ENCODE measurements at regions not wholly inside any gene's neighbourhood (a gene's known extent, or its start where the extent isn't known, plus 50 kb on each side); places are given as distances from the start of the nearest gene placed in this dataset.

DNA sequence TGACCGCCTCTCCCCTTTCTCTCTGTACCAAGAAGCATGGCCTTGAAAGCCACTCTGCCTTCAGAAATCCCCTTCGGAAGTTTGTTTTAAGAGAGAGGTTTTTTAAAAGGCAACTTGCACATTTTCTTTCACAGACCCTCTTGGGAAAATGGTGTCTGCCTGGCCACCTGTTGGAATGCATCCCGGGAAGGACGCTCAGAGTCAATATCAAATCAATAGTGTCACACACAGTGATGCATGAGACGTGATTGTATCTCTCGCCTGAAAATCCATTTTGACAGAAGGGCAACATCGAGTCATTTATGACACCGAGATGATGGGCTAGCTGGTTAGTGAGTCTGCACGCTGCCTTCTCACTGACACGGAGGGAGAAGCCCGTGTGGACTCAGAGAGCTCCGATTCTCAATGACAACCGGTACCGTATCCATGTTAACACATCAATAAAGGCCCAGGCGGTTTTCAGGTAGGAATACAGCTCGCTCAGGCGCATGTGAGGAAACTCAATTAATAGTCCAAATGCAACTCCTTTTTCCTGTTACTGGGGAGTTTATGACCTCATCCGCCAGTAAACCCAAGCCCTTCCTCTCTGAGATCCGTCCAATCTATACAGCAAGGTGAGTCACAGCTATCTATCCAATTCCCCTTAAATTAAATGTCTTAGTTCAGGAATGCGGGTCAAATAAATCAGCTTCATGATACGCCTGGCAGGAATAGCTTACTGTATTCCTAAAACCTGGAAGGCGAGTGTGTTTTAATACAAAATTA lies 621.5 kb upstream of the MKI67 start:
- Histone ChIP-seq H3K27ac (ENCODE audit: low read depth in 1 of 2, low read length in 2 of 2) (no peak overlapping the region), H3K9me3 (ENCODE audit: control insufficient read depth in 4 of 4, low read length in 3 of 4) (peaks cover 0 to 3% (median 1%) of the 10 kb centered on the region in 4 donors), H3K9ac (ENCODE audit: low read depth in 1 of 2, low read length in 2 of 2) (no peak overlapping the region), H3K27me3 (ENCODE audit: control insufficient read depth in 4 of 4, insufficient read depth in 4 of 4, low read length in 3 of 4) (no peaks in the 10 kb centered on the region), H3K4me3 (ENCODE audit: low read depth in 1 of 3, low read length in 3 of 3) (no peak overlapping the region), H3K36me3 (ENCODE audit: control insufficient read depth in 4 of 4, insufficient read depth in 3 of 4, low read depth in 1 of 4, low read length in 3 of 4) (no peaks in the 10 kb centered on the region), H3K4me1 (ENCODE audit: control insufficient read depth in 4 of 4, insufficient read depth in 4 of 4, low read length in 3 of 4) (no peaks in the 10 kb centered on the region)
- no peak for TF ChIP-seq HNF4G (IDR thresholded peaks at IDR 0.05)
- no peak for TF ChIP-seq HNF4A (conservative IDR thresholded peaks at IDR 0.05)
- no peak for TF ChIP-seq RXRA (IDR thresholded peaks at IDR 0.05)
- TF ChIP-seq, protein P1, sequence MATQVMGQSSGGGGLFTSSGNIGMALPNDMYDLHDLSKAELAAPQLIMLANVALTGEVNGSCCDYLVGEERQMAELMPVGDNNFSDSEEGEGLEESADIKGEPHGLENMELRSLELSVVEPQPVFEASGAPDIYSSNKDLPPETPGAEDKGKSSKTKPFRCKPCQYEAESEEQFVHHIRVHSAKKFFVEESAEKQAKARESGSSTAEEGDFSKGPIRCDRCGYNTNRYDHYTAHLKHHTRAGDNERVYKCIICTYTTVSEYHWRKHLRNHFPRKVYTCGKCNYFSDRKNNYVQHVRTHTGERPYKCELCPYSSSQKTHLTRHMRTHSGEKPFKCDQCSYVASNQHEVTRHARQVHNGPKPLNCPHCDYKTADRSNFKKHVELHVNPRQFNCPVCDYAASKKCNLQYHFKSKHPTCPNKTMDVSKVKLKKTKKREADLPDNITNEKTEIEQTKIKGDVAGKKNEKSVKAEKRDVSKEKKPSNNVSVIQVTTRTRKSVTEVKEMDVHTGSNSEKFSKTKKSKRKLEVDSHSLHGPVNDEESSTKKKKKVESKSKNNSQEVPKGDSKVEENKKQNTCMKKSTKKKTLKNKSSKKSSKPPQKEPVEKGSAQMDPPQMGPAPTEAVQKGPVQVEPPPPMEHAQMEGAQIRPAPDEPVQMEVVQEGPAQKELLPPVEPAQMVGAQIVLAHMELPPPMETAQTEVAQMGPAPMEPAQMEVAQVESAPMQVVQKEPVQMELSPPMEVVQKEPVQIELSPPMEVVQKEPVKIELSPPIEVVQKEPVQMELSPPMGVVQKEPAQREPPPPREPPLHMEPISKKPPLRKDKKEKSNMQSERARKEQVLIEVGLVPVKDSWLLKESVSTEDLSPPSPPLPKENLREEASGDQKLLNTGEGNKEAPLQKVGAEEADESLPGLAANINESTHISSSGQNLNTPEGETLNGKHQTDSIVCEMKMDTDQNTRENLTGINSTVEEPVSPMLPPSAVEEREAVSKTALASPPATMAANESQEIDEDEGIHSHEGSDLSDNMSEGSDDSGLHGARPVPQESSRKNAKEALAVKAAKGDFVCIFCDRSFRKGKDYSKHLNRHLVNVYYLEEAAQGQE (IDR thresholded peaks at IDR 0.05): no peak
- no peak for TF ChIP-seq NR2F2 (IDR thresholded peaks at IDR 0.05)
- TF ChIP-seq, protein P2, sequence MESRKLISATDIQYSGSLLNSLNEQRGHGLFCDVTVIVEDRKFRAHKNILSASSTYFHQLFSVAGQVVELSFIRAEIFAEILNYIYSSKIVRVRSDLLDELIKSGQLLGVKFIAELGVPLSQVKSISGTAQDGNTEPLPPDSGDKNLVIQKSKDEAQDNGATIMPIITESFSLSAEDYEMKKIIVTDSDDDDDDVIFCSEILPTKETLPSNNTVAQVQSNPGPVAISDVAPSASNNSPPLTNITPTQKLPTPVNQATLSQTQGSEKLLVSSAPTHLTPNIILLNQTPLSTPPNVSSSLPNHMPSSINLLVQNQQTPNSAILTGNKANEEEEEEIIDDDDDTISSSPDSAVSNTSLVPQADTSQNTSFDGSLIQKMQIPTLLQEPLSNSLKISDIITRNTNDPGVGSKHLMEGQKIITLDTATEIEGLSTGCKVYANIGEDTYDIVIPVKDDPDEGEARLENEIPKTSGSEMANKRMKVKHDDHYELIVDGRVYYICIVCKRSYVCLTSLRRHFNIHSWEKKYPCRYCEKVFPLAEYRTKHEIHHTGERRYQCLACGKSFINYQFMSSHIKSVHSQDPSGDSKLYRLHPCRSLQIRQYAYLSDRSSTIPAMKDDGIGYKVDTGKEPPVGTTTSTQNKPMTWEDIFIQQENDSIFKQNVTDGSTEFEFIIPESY (IDR thresholded peaks at IDR 0.05): no peak
- TF ChIP-seq RAD21 (IDR thresholded peaks at IDR 0.05): no peak
- TF ChIP-seq, protein P3, sequence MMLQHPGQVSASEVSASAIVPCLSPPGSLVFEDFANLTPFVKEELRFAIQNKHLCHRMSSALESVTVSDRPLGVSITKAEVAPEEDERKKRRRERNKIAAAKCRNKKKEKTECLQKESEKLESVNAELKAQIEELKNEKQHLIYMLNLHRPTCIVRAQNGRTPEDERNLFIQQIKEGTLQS (IDR thresholded peaks at IDR 0.05): no peak
- TF ChIP-seq SP1 (IDR thresholded peaks at IDR 0.05): no peak
- DNase-seq (ENCODE audit: low spot score): no peak
- WGBS: 80% methylated on average over 22 of the region's 22 CpGs

DNA sequence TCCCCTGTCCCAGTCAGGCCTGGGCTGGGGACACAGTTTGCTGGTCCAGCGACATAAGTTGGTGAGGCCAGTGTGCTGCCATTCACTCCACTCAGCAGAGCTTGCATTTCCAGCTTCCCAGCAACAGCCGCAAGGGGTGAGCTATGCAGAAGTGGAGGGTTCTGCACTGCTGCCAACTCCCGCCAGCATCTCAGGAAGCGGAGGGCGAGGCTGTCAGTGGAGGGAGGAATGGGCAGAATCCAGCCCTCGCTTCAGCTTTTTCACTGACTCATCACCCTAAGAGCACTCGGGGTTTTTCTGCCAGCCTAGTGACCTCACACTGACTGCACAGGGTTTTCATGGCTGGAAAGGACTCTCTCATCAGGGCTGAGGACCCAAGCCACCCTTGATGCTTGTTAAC lies 625.1 kb upstream of the MKI67 start:
- Histone ChIP-seq H3K9ac (ENCODE audit: low read depth in 1 of 2, low read length in 2 of 2) (no peak overlapping the region), H3K27ac (ENCODE audit: low read depth in 1 of 2, low read length in 2 of 2) (no peak overlapping the region), H3K4me3 (ENCODE audit: low read depth in 1 of 3, low read length in 3 of 3) (no peak overlapping the region), H3K27me3 (ENCODE audit: control insufficient read depth in 4 of 4, insufficient read depth in 4 of 4, low read length in 3 of 4) (no peaks in the 10 kb centered on the region), H3K4me1 (ENCODE audit: control insufficient read depth in 4 of 4, insufficient read depth in 4 of 4, low read length in 3 of 4) (no peaks in the 10 kb centered on the region), H3K9me3 (ENCODE audit: control insufficient read depth in 4 of 4, low read length in 3 of 4) (peaks cover 0 to 3% (median 1%) of the 10 kb centered on the region in 4 donors), H3K36me3 (ENCODE audit: control insufficient read depth in 4 of 4, insufficient read depth in 3 of 4, low read depth in 1 of 4, low read length in 3 of 4) (no peaks in the 10 kb centered on the region)
- no peak for DNase-seq (ENCODE audit: low spot score)
- TF ChIP-seq JUND (IDR thresholded peaks at IDR 0.05): no peak
- TF ChIP-seq HNF4G (IDR thresholded peaks at IDR 0.05): no peak
- TF ChIP-seq FOXA2 (IDR thresholded peaks at IDR 0.05): no peak
- no peak for TF ChIP-seq RAD21 (IDR thresholded peaks at IDR 0.05)
- WGBS: 78% methylated on average over 7 of the region's 7 CpGs

DNA sequence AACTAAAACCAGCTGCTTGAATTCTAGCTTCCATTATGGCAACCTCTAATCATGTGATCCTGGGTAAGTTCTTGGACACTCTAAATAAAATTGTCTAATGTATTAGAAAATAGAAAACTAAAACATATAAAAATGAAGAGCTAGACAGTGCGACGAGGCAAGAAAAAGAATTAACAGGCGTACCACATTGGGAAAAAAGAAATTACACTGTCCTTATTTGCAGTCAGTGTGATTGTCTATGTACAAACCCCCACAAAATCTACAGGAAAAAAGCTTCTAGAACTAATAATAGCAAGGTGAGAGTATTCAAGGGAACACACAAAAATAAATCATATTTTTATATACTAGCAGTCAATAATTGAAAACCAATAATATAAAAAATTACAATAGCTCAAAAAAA lies 625.6 kb upstream of the MKI67 start:
- no peaks in the 10 kb centered on the region for H3K4me1 ChIP-seq (ENCODE audit: control insufficient read depth in 4 of 4, insufficient read depth in 4 of 4, low read length in 3 of 4)
- H3K4me3 ChIP-seq (ENCODE audit: low read depth in 1 of 3, low read length in 3 of 3): no peak overlapping the region
- WGBS: 91% methylated on average over 3 of the region's 3 CpGs
- no peak overlapping the region for H3K9ac ChIP-seq (ENCODE audit: low read depth in 1 of 2, low read length in 2 of 2)
- H3K9me3 ChIP-seq (ENCODE audit: control insufficient read depth in 4 of 4, low read length in 3 of 4): peaks cover 0 to 3% (median 1%) of the 10 kb centered on the region in 4 donors
- H3K27ac ChIP-seq (ENCODE audit: low read depth in 1 of 2, low read length in 2 of 2): no peak overlapping the region
- no peaks in the 10 kb centered on the region for H3K36me3 ChIP-seq (ENCODE audit: control insufficient read depth in 4 of 4, insufficient read depth in 3 of 4, low read depth in 1 of 4, low read length in 3 of 4)
- H3K27me3 ChIP-seq (ENCODE audit: control insufficient read depth in 4 of 4, insufficient read depth in 4 of 4, low read length in 3 of 4): no peaks in the 10 kb centered on the region
- DNase-seq (ENCODE audit: low spot score): no peak
- TF ChIP-seq YY1 (IDR thresholded peaks at IDR 0.05) (no peak), RXRA (IDR thresholded peaks at IDR 0.05) (no peak), SP1 (IDR thresholded peaks at IDR 0.05) (no peak), HNF4A (conservative IDR thresholded peaks at IDR 0.05) (no peak), HNF4G (IDR thresholded peaks at IDR 0.05) (no peak), NR2F2 (IDR thresholded peaks at IDR 0.05) (no peak)
- TF ChIP-seq, protein P3 (IDR thresholded peaks at IDR 0.05): no peak
- TF ChIP-seq, protein P4, sequence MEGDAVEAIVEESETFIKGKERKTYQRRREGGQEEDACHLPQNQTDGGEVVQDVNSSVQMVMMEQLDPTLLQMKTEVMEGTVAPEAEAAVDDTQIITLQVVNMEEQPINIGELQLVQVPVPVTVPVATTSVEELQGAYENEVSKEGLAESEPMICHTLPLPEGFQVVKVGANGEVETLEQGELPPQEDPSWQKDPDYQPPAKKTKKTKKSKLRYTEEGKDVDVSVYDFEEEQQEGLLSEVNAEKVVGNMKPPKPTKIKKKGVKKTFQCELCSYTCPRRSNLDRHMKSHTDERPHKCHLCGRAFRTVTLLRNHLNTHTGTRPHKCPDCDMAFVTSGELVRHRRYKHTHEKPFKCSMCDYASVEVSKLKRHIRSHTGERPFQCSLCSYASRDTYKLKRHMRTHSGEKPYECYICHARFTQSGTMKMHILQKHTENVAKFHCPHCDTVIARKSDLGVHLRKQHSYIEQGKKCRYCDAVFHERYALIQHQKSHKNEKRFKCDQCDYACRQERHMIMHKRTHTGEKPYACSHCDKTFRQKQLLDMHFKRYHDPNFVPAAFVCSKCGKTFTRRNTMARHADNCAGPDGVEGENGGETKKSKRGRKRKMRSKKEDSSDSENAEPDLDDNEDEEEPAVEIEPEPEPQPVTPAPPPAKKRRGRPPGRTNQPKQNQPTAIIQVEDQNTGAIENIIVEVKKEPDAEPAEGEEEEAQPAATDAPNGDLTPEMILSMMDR (IDR thresholded peaks at IDR 0.05; ENCODE audit: low read depth, low read length, missing input control): no peak
- TF ChIP-seq, protein P2 (IDR thresholded peaks at IDR 0.05): no peak

All from liver (tissue), 8 donors.